ACHN (cell line): ENCODE measurements at regions not wholly inside any gene's neighbourhood (a gene's known extent, or its start where the extent isn't known, plus 50 kb on each side); places are given as distances from the start of the nearest gene placed in this dataset.

Source experiments
- DNase-seq: peaks from one replicate; pipeline ENCODE4 v3.0.0-alpha.2; 2015
- in situ Hi-C: cut with HindIII; loops from 2 replicates; pipeline ENCODE4 v1.10.0; 2017; ENCODE audit warnings: low sequenced_read_pairs, low pct_ligation_motif_present, low pct_unique_long_range_greater_than_20kb

GRCh38 chr5:74100268-74100665 lies 474.3 kb downstream of the ARHGEF28 start:
- no peak for DNase-seq
- in situ Hi-C loops: no loop called here

DNA sequence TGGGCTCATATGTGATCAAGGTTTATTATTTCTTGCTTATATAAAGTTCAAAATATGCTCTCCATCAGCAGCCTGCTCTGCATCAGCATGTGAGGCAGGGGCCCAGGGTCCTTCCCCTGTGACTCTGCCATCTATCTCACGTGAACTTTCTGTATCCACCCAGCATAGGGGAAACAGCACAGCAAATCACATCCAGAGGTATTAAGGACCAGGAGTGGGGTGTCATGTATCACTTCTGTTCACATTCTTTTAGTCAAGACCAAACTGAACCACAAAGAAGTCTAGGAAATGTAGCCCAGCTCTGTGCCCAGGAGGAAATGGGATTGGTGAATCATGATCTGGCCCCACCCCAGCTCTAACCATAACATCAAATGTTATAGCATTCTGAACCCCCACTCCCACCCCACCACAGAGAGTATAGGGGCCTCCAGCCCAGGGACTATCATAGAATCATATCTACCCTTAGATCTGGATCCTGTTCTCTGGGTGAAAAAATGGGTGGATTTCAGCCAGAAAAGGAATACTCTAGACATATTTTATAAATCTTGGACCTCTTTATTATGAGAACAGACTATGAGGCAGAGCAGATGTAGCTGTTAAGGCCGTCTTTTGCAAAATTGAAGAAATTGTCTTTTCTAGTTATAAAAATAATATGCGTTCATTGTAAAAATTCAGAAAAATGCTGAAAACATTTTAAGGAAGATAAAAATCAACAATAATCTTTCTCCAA lies 473.7 kb downstream of the ARHGEF28 start:
- in situ Hi-C loops: no loop called here
- DNase-seq: no peak

DNA sequence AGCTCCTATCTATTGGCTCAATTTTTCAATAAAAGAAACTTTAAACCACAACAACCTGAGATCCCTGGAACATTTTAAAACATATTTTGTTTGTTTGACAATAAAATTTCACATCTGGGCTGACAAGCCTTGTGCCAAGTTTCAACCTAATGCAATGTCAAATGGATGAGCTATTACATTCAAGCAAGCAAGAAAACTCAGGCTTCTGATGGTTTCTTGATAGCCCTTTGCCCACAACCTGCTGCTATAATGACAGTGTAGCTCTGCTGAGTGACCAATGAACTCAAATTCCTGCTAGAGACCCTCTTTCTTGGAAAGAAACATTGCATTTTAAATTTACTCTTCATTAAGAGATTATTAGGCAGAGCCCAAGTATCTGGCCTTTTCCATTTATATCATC lies 472.9 kb downstream of the ARHGEF28 start:
- in situ Hi-C loops: no loop called here
- DNase-seq: no peak

GRCh38 chr5:74098456-74098855 lies 472.5 kb downstream of the ARHGEF28 start:
- in situ Hi-C loops: no loop called here
- no peak for DNase-seq

DNA sequence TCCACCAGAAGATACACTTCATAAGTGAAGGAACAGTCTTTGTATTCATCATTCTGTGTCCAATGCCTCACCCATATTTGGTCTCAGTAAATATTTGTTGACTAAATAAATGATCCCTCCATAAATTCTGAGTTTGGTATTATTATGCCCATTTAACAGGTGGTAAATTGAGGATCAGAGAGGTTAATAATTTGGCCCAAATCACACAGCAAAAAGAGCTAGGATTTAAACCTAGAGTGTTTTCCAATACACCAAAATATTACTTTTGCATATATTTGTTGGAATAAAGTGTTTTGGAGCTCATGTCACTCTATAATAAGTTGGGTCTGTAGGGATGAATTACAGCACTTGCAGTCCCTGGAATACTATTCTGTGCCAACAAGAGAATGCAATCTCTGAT lies 470.3 kb downstream of the ARHGEF28 start:
- DNase-seq: no peak
- in situ Hi-C loops: no loop called here

DNA sequence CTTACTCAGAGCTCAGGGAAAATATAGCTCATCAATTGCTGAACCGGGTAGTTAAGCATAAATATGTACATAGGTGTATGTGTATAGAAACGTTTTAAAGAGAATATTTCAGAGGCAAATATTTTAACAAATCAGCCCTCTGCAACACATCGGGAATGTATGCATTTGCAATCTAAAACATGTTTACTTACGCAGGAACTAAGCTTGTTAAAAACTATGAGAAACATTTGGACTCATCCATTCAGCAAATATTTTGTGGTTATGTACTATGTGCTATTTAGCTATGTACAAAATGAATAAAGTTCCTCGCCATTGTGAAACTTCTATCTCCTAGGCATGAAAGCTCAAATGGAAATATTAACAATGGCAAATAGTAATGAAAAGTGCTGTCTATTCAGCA lies 469.9 kb downstream of the ARHGEF28 start:
- DNase-seq: no peak

DNA sequence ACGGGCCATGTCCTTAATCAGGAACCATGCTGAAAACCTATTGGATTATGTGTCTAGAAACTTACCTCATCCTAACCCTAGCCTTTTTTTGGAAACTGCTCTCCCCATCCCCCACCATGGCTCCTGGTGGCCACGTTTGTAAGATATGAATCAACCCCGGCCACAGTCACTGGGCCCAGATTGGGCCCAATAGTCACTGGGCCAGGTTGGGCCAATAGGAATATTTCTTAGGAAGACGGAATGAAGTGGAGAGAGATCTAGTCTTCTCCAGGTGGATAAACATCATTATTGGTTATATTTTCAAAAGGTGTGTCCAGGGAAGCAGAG lies 468.7 kb downstream of the ARHGEF28 start:
- in situ Hi-C loops: no loop called here
- DNase-seq: no peak

More for the DNA sequence above, 469.9 kb downstream of the ARHGEF28 start:
- in situ Hi-C loops: no loop called here

DNA sequence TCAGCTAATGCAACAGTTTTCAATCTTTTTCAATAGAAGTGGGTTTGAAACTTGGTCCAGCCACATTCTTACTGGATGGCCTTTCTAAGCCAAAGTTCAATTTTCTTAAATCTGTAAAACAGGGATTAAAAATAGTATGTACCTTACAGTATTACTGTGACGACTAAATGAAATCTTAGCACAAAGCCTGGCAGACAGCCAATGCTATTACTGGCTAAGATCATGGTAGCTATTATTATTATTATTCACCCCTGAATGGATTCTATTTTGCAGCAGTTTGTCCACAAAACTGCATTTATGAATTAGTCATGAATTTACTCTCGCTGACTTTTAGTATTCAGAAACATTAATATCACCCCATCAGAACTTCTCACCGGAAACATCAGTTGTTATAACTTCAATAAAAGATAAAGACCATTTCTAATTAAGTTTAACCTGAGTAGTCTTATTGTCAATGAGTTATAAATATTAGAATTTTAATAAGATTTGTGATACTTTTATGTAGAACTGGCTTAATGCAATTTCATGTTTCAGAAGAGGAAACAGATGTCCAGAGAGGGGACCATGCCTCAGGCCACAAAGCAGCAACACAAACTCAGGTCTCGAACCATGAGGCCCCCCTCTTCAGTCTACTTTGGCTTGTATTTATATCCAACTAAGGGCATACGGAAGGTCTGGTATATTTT lies 468.2 kb downstream of the ARHGEF28 start:
- no peak for DNase-seq
- in situ Hi-C loops: no loop called here

- in situ Hi-C loops: no loop called here
Measured at GRCh38 chr5:74093561-74093960, 467.6 kb downstream of the ARHGEF28 start.

GRCh38 chr5:74092766-74093165 lies 466.8 kb downstream of the ARHGEF28 start:
- DNase-seq: no peak
- in situ Hi-C loops: no loop called here

More at GRCh38 chr5:74093561-74093960, 467.6 kb downstream of the ARHGEF28 start:
- no peak for DNase-seq

DNA sequence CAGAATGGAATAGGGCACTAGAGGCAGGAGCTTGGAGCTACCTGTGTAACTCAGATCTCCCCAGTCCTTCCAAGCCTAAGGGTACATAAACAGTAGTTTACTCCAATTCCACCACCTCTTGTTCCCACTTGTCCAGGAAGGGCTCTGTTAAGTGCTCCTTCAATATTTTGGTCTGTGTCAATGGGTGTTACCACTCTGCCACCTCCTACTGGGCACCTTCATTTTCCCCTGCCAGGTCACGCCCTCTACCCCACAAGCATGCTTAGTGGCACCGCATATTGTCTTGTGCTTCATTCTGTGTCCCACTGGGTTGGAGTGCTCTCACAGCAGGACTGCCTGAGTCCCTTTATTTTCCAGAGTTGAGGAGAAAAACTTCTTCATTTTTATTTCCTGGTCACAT lies 459.8 kb downstream of the ARHGEF28 start:
- in situ Hi-C loops: no loop called here

DNA sequence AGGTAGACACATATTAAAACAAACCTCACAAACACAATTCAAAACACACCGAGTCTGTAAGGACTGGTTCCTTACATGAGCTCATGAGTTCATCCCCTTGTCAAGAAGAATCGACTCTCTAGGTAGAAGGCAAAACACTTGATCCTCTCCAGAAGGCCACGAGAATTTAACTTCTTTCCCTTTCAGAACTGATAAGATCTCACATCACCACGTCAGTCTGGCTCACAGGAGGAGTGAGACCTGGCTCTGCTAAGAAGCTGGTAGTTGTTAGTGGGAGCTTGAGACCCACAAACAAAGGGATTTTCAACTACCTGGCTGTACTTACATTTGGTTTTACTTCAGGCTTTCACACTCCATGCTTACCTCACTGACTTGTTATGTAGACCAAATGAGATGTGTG lies 459.2 kb downstream of the ARHGEF28 start:
- in situ Hi-C loops: no loop called here
- DNase-seq: no peak

More for the DNA sequence above, 459.8 kb downstream of the ARHGEF28 start:
- no peak for DNase-seq

GRCh38 chr5:74083096-74083791 lies 457.2 kb downstream of the ARHGEF28 start:
- DNase-seq: no peak
- in situ Hi-C loops: no loop called here

- in situ Hi-C loops: no loop called here
- DNase-seq: no peak
Measured at GRCh38 chr5:74082512-74083055, 456.6 kb downstream of the ARHGEF28 start.

DNA sequence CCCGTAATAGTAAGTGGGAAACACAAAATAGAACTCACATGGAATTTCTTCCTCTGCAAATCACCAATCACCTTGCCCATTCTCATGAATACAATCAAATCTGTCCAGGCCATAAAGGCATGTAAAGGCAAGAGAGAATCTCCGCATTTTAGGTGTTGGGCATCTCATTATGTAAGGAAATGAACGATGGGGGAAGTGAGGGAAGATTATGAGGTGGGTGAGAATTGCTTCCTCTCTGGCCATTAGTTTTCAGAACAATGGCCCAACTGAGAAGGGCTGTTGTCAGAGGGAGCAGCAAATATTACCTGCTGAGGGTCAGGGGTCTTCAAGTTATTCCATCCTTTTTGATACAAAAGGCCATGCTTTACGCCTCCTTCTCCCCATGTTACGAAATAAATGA lies 455.1 kb downstream of the ARHGEF28 start:
- in situ Hi-C loops: no loop called here
- no peak for DNase-seq

DNA sequence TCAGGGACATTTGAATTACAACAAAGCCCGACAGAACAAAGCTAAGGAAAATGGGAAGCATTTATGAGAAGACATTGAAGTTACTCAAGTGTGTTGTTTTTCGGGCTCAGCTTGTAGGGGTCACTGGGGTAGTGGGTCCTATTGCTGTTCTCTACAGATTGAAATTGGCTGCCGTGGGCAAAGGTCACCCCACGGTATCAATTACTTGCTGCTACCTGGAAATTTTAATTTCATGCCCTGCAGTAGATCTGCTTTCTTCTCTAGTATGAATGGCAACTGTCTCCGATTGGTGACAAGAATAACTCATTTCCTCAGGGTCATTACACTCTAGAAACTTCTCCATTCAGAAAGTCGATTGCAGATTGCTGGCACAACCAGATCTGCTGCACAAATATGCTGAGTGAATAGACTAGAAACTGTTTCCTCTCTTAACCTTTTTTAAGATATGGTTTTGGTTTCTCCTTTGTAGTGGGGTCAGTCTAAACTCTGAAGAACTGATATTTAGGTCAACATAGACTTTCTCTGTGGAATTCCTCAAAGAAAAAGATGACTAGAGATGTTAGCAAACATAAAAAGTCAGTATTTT lies 454.1 kb downstream of the ARHGEF28 start:
- in situ Hi-C loops: no loop called here

DNA sequence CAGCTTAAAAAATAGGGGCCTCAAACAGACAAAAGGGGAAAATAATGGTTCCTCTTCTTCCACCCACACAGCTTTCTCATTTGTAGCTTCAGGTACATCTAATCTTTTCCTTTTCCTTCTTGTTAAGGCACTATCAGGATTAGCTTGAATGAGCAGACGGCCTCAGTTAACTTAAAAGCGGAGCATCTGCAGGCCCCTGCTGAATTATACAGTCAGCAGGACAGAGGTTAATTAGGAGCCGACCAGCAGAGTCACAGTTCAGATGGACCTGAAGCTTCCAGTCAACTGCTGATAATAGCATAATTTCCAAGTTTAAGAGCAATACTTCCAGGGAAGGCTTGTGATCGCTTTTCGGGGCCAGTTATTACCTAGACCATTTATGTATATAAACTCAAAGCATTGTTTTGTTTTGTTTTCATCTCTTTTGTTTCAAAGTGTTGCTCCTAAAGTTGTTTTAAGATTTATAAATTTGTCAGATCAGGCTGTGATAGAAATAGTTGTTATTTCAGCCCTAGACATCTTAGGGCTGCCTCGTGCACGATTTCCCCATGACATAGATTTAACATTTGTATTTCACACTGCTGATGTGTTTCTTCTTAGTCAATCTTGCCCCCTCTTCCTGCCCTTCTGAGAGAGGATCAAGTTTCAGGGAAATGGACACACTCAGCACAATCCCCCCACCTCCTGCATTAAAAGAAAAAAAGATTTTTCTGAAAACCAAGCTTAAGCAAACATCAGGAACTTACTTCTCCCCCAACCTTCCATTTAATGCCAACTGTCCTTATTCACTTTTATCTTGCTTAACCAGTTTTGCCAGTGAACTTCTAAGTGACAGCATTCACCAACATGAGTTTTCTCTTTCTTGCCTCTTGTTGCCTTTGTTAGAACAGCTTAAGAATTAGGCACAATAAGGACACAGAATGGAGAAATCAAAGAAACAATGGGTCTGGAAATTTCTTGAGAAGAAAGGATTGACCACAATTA lies 449.8 kb downstream of the ARHGEF28 start:
- DNase-seq: no peak
- in situ Hi-C loops: no loop called here

More for the DNA sequence above, 454.1 kb downstream of the ARHGEF28 start:
- no peak for DNase-seq

- no peak for DNase-seq
- in situ Hi-C loops: no loop called here
Measured at GRCh38 chr5:74074111-74074510, 448.1 kb downstream of the ARHGEF28 start.
